ENCODE measurements at regions not wholly inside any gene's neighbourhood (a gene's known extent, or its start where the extent isn't known, plus 50 kb on each side); places are given as distances from the start of the nearest gene placed in this dataset.
"Not testable (repeated sequence)": the region's sequence is repeated elsewhere in the genome, so short reads cannot be mapped to it uniquely, and the experiment has no call there.

GRCh38 chr18:14223231-14223822, 91.1 kb upstream of the ZNF519 start:
- WGBS: 98% methylated on average over 31 of the region's 31 CpGs
- H3K27me3 ChIP-seq (ENCODE audit: control insufficient read depth in 2 of 2, insufficient read depth in 1 of 2, low read length in 1 of 2); H3K27ac ChIP-seq (ENCODE audit: low read depth in 1 of 2, low read length in 1 of 2); H3K4me1 ChIP-seq (ENCODE audit: control insufficient read depth in 2 of 2, insufficient read depth in 2 of 2, low read length in 2 of 2); DNase-seq (ENCODE audit: low read depth in 6 of 9, low spot score in 9 of 9); H3K4me3 ChIP-seq (ENCODE audit: low read length in 2 of 2): not testable (repeated sequence)
- peaks cover 0 to 12% of the 10 kb centered on the region in 2 donors for H3K36me3 ChIP-seq (ENCODE audit: control insufficient read depth in 2 of 2, insufficient read depth in 2 of 2, low read length in 1 of 2)
- peaks cover 8 to 13% of the 10 kb centered on the region in 2 donors for H3K9me3 ChIP-seq (ENCODE audit: control insufficient read depth in 2 of 2, insufficient read depth in 1 of 2, low read length in 1 of 2)

GRCh38 chr18:14222354-14223221, 90.4 kb upstream of the ZNF519 start:
- peaks cover 8 to 13% of the 10 kb centered on the region in 2 donors for H3K9me3 ChIP-seq (ENCODE audit: control insufficient read depth in 2 of 2, insufficient read depth in 1 of 2, low read length in 1 of 2)
- H3K4me3 ChIP-seq (ENCODE audit: low read length in 2 of 2); H3K27ac ChIP-seq (ENCODE audit: low read depth in 1 of 2, low read length in 1 of 2); H3K4me1 ChIP-seq (ENCODE audit: control insufficient read depth in 2 of 2, insufficient read depth in 2 of 2, low read length in 2 of 2); H3K27me3 ChIP-seq (ENCODE audit: control insufficient read depth in 2 of 2, insufficient read depth in 1 of 2, low read length in 1 of 2); DNase-seq (ENCODE audit: low read depth in 6 of 9, low spot score in 9 of 9): not testable (repeated sequence)
- peaks cover 0 to 12% of the 10 kb centered on the region in 2 donors for H3K36me3 ChIP-seq (ENCODE audit: control insufficient read depth in 2 of 2, insufficient read depth in 2 of 2, low read length in 1 of 2)
- WGBS: 96% methylated on average over 31 of the region's 31 CpGs

GRCh38 chr18:14221689-14222088, 89.5 kb upstream of the ZNF519 start:
- Histone ChIP-seq H3K4me3 (ENCODE audit: low read length in 2 of 2) (no peak overlapping the region), H3K27me3 (ENCODE audit: control insufficient read depth in 2 of 2, insufficient read depth in 1 of 2, low read length in 1 of 2) (no peaks in the 10 kb centered on the region), H3K36me3 (ENCODE audit: control insufficient read depth in 2 of 2, insufficient read depth in 2 of 2, low read length in 1 of 2) (peaks cover 0 to 12% of the 10 kb centered on the region in 2 donors), H3K27ac (ENCODE audit: low read depth in 1 of 2, low read length in 1 of 2) (no peak overlapping the region), H3K4me1 (ENCODE audit: control insufficient read depth in 2 of 2, insufficient read depth in 2 of 2, low read length in 2 of 2) (no peaks in the 10 kb centered on the region), H3K9me3 (ENCODE audit: control insufficient read depth in 2 of 2, insufficient read depth in 1 of 2, low read length in 1 of 2) (peaks cover 8 to 13% of the 10 kb centered on the region in 2 donors)
- no peak for DNase-seq (ENCODE audit: low read depth in 6 of 9, low spot score in 9 of 9)
- 94% methylated on average over 14 of the region's 14 CpGs for WGBS

- not testable (repeated sequence) for H3K4me1 ChIP-seq (ENCODE audit: control insufficient read depth in 2 of 2, insufficient read depth in 2 of 2, low read length in 2 of 2); DNase-seq (ENCODE audit: low read depth in 6 of 9, low spot score in 9 of 9); H3K27ac ChIP-seq (ENCODE audit: low read depth in 1 of 2, low read length in 1 of 2)
These were observed 83.7 kb upstream of the ZNF519 start for GRCh38 chr18:14215952-14216351.

GRCh38 chr18:14203424-14203823, 71.2 kb upstream of the ZNF519 start:
- H3K36me3 ChIP-seq (ENCODE audit: control insufficient read depth in 2 of 2, insufficient read depth in 2 of 2, low read length in 1 of 2); H3K27me3 ChIP-seq (ENCODE audit: control insufficient read depth in 2 of 2, insufficient read depth in 1 of 2, low read length in 1 of 2); H3K27ac ChIP-seq (ENCODE audit: low read depth in 1 of 2, low read length in 1 of 2); H3K4me3 ChIP-seq (ENCODE audit: low read length in 2 of 2); DNase-seq (ENCODE audit: low read depth in 6 of 9, low spot score in 9 of 9); H3K4me1 ChIP-seq (ENCODE audit: control insufficient read depth in 2 of 2, insufficient read depth in 2 of 2, low read length in 2 of 2); H3K9me3 ChIP-seq (ENCODE audit: control insufficient read depth in 2 of 2, insufficient read depth in 1 of 2, low read length in 1 of 2): not testable (repeated sequence)
- 90% methylated on average over 2 of the region's 2 CpGs for WGBS

More at GRCh38 chr18:14215952-14216351, 83.7 kb upstream of the ZNF519 start:
- not testable (repeated sequence) for H3K4me3 ChIP-seq (ENCODE audit: low read length in 2 of 2); H3K36me3 ChIP-seq (ENCODE audit: control insufficient read depth in 2 of 2, insufficient read depth in 2 of 2, low read length in 1 of 2); H3K27me3 ChIP-seq (ENCODE audit: control insufficient read depth in 2 of 2, insufficient read depth in 1 of 2, low read length in 1 of 2); H3K9me3 ChIP-seq (ENCODE audit: control insufficient read depth in 2 of 2, insufficient read depth in 1 of 2, low read length in 1 of 2)

GRCh38 chr18:14190776-14191442, 58.7 kb upstream of the ZNF519 start:
- not testable (repeated sequence) for DNase-seq (ENCODE audit: low read depth in 6 of 9, low spot score in 9 of 9); H3K27me3 ChIP-seq (ENCODE audit: control insufficient read depth in 2 of 2, insufficient read depth in 1 of 2, low read length in 1 of 2); H3K36me3 ChIP-seq (ENCODE audit: control insufficient read depth in 2 of 2, insufficient read depth in 2 of 2, low read length in 1 of 2); H3K9me3 ChIP-seq (ENCODE audit: control insufficient read depth in 2 of 2, insufficient read depth in 1 of 2, low read length in 1 of 2); H3K27ac ChIP-seq (ENCODE audit: low read depth in 1 of 2, low read length in 1 of 2); H3K4me1 ChIP-seq (ENCODE audit: control insufficient read depth in 2 of 2, insufficient read depth in 2 of 2, low read length in 2 of 2); H3K4me3 ChIP-seq (ENCODE audit: low read length in 2 of 2)
- 95% methylated on average over 3 of the region's 3 CpGs for WGBS

- no peak overlapping the region for H3K27ac ChIP-seq (ENCODE audit: low read depth in 1 of 2, low read length in 1 of 2)
- H3K4me3 ChIP-seq (ENCODE audit: low read length in 2 of 2): no peak overlapping the region
- WGBS: 78% methylated on average over 1 of the region's 1 CpG
- H3K27me3 ChIP-seq (ENCODE audit: control insufficient read depth in 2 of 2, insufficient read depth in 1 of 2, low read length in 1 of 2): no peaks in the 10 kb centered on the region
- H3K9me3 ChIP-seq (ENCODE audit: control insufficient read depth in 2 of 2, insufficient read depth in 1 of 2, low read length in 1 of 2): no peaks in the 10 kb centered on the region
- no peaks in the 10 kb centered on the region for H3K4me1 ChIP-seq (ENCODE audit: control insufficient read depth in 2 of 2, insufficient read depth in 2 of 2, low read length in 2 of 2)
- no peak for DNase-seq (ENCODE audit: low read depth in 6 of 9, low spot score in 9 of 9)
- no peaks in the 10 kb centered on the region for H3K36me3 ChIP-seq (ENCODE audit: control insufficient read depth in 2 of 2, insufficient read depth in 2 of 2, low read length in 1 of 2)
These were observed 57.6 kb upstream of the ZNF519 start for GRCh38 chr18:14189858-14190257.

GRCh38 chr18:14188751-14189406, 56.6 kb upstream of the ZNF519 start:
- not testable (repeated sequence) for H3K36me3 ChIP-seq (ENCODE audit: control insufficient read depth in 2 of 2, insufficient read depth in 2 of 2, low read length in 1 of 2); H3K4me1 ChIP-seq (ENCODE audit: control insufficient read depth in 2 of 2, insufficient read depth in 2 of 2, low read length in 2 of 2); H3K4me3 ChIP-seq (ENCODE audit: low read length in 2 of 2); H3K27ac ChIP-seq (ENCODE audit: low read depth in 1 of 2, low read length in 1 of 2); DNase-seq (ENCODE audit: low read depth in 6 of 9, low spot score in 9 of 9); H3K27me3 ChIP-seq (ENCODE audit: control insufficient read depth in 2 of 2, insufficient read depth in 1 of 2, low read length in 1 of 2); H3K9me3 ChIP-seq (ENCODE audit: control insufficient read depth in 2 of 2, insufficient read depth in 1 of 2, low read length in 1 of 2)
- 77% methylated on average over 4 of the region's 4 CpGs for WGBS

All from thymus (tissue), 11 donors.